Pulmonary artery endothelial cell (primary cell): ENCODE measurements at regions not wholly inside any gene's neighbourhood (a gene's known extent, or its start where the extent isn't known, plus 50 kb on each side); places are given as distances from the start of the nearest gene placed in this dataset.

ENCODE experiments used
- DNase-seq: peaks from one replicate; pipeline ENCODE4 v3.0.0-alpha.2; 2011; ENCODE audit warnings: low read depth, low spot score

DNA sequence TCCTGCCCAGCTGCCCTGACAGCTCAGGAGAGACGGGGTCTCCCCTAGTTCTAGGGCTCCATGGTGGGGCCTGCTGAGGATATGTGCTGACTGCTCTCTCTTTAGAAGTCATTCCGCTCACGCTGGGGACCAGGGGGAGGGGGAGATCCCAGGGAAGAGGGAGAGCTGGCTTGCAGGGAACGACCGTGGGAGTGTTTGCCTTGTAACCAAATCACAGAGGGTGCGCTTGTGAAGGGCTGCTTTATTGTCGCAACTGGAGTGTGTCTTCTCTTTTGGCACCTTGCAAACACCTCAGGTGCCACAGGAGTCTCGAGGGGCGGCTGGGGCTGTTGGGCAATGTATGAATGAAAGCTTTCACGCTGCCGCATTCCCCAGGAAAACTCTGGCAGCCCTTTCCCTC, 531.3 kb upstream of the MKI67 start:
- no peak for DNase-seq

DNA sequence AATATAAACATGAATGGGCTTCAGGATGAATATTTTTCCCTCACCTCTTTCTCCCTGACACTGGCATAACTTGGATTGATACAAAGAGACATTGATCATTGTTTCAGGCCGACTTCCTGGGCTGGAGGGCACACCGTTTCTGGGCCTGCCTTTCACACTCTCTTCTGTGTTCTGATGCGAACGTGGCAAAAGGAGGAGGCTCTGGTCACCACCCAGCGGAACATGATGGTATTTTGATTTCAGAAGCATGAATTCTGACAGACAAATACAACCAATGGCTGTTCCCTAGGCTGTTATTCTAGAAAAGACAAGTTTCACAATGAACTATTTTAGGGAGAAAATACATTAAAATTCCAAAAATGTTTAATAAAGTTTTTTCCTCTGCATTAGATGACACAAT, 534.5 kb upstream of the MKI67 start:
- DNase-seq, result no peak

DNA sequence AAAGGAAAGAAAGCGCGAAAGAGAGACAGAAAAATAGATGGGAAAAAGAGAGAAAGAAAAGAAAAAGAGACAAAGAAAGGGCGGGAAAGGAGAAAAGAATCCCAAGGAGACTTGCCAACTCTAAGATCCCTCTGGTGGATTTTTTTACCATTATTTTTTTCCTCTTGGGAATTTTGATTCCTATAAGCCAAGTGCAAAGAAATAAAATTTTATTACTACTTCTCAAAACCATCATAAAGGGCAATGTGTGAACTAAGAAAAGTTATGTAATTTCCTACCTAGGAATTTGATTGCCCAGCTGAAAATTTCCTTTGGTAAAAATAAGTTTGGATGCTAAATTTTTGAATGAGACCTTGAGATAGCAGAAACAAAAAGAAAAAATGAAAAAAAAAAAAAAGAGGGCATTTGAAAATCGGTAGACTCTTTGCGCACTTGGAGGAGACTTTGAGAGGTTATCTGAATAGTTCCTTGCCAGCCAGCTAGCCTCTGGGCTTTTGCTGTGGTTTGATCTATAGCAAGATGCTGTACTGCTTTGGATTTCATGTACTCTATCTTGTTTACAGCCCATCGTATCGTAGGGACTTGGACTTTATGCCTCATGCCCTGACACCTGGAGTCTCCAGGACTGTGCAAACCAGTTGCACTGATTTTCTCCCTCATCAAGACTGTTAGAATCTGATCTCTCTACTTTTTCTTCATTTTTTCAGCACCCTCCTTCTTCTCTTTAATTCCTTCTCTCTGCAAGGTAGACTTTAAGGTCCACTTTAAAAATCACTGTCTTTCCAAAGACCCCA, 535.4 kb upstream of the MKI67 start:
- DNase-seq, result no peak

DNA sequence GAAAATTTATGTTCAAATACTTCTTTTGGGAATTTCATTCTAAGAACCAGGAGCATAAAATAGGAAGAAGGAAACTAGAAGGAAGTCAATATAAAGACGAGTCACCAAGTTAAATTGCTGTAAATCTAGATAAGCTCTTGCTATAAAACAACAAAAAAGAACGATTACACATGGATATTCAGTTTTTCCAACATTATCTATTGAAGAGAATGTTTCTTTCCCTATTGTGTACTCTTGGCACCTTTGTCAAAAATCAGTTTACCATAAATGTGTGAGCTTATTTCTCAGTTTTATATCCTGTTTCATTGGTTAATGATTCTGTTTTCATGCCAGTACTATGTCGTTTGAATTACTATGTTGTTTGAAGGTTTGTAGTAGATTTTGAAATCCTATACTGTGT, 536.3 kb upstream of the MKI67 start:
- no peak for DNase-seq

DNA sequence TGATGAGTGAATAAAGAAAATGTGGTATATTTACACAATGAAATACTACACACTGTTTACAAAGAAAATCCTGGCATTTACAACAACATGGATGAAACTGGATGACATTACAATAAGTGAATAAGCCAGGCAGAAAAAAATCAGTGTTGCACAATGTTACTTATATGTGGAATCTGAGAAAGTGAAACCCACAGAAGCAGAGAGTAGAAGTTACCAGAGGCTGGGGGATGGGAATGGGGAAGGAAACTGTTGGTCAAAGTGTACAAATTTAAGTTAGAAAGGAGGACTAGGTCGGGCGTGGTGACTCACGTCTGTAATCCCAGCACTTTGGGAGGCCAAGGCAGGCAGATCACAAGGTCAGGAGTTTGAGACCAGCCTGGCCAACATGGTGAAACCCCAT, 538.5 kb upstream of the MKI67 start:
- DNase-seq, result no peak

DNA sequence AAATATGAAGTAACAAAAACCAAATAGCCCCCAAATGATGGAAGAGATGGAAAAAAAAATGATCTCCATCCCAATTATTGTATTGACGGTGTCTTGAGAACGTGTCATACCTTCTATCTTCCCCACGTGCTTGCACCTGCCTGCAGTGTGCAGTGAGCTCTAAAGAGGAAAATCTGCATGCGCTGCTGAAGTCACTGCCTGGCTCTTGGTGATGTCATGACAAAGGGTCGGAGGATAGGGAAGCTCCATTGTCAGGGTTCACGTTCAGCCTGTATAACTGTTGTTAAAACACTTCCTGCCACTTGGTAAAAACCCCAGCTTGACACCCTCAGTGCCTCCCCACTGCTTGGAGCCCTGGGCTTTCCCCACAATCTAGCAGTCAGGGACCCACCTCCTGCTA, 549.2 kb upstream of the MKI67 start:
- DNase-seq, result no peak

DNA sequence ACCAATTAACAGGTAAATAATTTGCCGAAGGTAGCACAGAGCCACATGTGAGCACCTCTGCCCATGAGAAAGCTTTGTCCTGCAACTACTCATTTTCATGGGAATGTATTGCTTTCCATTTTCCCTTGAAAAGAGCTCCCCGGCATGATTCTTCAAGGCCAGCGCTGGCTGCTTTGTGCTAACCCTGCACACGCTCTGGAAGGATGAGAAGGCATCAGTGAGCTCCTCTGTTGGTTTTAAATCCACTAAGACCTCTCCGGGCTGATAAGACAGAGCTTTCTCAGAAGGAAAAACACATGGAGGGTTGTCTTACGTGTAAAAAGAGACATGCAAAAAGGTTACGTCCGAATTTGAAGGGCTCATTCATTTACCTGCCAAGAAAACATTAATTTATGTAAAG, 553.9 kb upstream of the MKI67 start:
- DNase-seq, result no peak

DNA sequence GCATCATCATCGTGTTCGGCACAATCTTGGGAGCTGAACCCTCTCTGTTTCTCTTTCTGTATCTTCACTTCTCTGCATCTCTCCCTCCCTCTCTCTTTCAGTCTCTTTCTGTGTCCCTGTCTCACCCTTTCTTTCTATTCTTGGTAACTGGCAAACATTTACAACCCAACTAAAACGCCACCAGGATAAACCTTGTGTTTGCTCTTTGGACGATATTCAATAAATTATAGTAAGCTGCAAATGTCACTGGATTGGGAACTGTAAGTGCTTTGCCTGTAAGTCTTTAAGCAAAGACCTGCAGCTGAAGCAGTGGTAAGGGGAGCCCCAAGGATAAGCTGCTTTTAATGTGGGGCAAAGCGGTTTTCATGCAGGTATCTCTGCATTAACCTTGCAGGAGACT, 558.0 kb upstream of the MKI67 start:
- no peak for DNase-seq

DNA sequence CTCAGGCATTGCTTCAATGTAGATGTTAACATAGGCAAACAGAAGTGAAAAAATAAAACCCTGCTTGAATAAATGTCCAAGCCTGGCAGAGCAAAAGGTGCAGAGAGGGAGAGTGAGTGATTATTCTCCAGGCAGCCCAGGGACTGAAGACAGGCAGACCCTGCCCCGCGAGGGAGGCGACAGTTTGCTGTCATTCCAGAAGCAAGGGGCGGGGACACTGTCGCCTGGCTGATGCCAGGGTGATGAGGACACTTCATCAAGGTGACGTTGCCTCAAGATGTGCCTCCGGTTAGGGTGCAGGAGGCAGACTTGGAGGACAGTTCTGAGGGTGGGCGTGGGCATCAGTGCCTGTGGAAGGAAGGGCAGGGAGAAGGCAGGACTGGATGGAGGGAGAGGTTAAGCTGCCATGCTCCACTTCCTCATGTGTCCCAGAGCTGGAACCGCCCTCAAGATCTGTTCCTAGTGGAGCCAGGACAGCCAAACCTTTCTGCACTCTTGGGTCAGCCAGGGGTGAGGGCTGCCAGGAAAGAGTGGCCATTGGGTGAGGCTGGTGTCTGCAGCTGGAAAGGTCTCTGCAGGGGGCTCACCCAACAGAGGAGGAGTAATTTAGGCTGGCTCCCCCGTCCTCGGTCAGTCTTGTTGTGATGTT, 560.5 kb upstream of the MKI67 start:
- no peak for DNase-seq

DNA sequence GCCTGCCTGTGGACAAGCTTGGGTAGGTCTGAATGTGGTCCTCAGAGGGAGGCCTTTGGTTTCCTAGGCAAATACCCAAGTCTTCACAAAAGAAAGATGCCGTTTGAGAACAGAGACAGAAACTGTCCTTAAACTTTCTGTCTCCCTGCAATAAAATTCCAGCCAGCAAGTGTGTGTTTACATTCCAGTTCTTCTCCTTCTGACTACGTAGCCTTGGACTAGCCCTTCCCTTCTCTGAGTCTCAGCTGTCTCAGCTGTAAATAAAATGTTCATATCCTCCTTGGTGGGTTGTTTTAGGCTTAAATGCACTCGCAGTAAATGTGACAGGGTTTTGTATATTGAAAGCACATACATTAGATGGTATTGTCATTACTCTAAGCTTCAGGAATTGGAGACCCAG, 561.2 kb upstream of the MKI67 start:
- DNase-seq, result no peak

DNA sequence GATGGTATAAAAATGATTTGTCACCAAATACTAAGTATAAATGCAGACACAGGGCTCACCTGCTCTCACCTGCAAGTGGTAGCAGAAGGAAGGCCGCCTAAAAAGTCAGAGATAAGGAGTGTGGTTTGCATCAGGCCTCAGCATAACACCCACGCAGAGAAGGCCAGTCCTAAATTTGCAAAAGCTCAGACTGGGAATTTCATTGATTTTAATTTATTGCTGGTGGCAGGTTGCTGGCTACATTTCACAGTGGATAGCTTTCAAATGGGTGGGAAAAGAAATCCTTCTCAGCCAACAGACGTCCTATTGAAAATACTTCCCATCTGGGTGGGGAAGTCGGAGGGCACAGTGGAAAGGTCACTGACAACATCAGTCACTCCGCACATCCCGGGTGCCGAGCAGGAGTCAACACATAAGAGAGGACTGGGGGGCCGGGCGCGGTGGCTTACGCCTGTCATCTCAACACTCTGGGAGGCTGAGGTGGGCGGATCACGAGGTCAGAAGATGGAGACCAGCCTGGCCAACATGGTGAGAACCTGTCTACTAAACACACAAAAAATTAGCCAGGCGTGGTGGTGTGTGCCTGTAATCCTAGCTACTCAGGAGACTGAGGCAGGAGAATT, 561.8 kb upstream of the MKI67 start:
- DNase-seq, result no peak

DNA sequence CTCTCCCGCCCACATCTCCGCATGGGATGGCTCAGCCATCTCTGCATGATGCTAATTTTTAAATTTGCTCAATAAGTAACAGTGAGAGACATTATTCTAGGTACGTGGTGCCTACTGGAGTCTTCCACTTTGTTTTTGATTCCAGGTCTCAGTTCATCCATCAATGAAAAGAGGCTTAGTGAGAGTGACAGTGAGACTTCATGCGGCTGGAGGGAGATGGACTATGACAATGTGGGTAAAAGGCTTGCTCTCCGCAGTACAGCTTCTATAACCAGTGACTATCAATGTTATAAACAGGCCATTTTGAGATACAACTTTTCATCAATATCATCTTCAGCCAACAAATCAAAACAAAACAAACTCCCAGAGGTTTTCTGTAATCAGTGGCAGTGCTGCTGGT, 563.4 kb upstream of the MKI67 start:
- DNase-seq, result no peak

DNA sequence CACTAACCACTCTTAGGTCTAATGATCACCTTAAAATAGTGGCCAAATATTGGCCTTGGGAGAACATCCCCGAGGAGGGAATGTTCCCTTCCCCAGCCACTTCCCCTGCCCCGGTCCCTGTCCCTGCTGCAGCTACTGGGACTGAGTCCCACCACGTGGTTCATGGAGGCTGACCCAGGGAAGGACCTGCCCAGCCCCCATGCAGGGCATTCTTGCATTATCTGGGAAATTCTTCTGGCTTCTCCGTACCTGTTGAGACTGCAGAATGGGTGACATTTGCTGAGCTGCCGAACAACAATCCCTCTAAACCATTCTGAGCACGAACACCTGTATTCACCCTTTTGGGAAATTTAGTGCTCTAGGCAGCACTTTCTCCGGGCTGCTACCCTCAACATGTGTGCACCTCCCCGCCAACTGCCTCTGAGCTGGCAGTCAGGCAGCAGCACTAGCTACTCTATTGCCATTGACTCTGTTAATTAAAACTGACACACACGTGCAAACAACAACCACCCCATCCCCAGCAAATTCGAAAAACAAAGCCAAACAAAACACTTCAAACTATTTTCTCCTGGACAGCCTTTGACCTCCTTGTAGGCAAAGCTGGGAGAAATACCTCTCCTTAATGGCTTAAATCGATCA, 567.4 kb upstream of the MKI67 start:
- no peak for DNase-seq

DNA sequence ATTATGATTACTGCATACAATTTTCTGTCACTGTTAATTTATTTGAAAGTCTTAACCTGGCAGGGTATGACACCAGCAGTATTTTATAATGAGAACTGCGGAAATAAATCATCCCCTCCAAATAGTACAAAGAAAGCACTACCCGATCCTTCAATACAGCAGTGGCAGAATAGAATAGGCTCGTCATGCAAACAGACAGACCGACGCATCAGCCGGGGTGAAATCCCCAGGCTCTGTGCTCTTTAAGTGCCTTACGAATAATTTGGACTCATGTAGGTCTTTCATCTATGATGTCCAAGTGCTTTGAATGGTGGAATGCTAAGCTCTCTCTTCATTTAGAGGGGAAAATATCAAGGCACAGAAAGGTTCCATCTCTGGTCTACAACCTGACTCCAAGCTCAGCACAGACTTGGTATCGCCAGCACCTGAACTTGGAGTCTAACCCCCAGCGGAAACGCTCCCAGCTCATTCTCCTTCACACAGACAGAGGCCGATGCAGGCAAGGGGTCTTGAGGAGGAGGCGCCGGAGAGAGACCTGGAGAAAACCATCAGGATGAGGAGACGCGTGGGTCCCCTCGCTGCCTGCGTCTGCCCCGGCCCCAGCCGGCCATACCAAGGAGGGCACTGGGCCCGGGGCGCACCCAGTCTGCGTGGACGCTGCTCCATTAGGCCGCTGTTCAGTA, 568.1 kb upstream of the MKI67 start:
- DNase-seq, result no peak

DNA sequence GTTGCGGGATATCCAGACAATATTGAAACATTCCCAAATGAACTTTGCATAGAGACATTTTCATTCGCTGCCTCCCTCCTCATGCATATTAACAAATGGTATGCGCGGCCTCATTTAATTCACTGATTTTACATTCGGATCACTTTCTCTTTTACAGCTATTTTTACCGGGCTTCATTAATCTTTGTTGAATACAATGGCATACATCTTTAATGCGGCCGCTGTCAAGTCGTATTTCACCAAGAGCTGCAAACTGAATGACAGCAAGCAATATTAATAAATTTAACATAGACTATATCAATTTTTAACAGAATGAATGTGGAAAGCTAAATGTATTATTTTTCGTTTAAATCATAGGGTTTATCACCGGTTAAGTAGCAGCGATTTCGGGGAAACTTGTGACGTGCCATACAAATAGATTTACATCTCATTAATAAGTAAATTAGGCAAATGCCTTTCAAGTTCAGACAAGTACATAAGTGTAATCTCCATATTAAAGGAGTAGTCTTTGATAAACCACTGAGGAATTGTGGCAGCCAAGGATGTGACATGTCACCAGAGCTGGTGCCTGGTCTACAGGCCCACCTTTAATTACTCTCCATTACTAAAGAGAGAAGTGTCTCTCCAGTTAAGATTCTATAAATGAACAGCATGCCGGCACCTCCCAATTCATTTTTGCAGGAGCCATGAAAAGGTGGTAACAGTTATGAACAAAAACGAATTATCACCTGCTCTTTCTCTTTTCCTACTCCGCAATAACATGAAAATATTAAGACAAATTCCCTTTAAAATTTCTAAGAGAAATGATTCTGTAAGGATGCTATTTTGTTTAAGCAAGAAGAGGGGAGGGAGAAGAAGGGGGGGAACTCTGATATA, 568.9 kb upstream of the MKI67 start:
- no peak for DNase-seq

DNA sequence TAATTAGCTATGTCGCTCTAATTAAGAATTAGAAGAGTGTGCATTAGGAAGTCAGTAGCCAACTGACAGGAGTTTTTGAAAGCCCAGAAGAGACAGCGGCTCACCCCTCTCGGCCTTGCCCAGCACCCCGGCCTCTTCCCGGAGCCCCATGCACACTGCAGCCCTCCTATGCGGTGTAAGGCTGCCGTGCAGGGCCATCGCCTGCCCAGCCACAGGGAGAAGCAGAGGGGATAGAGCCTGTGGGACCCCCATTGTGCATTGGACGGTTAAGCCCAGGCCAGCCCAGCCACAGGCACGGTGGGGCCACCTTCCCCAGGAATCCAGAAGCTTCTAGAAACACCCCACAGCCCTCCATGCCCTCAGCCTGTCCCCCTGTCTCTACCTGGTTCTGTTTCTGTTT, 569.7 kb upstream of the MKI67 start:
- no peak for DNase-seq

DNA sequence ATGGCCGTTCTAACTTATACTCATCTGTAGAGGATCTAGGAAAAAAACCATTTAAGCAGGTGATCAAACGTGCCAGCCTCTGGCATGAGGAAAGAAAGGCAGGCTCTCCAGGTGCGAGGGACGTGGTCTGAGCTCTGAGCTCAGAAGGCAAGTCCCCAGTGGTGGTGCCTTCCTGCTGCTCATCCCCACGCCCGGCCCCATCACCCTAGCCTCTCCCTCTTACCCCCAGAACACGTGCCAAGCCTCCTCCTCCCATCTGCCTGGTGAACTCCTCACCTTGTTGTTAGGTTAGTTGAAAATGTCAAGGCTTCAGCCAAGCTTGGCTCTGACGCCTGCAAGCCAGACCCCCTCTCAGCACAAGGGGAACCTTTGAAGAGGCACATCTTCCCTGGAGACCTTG, 571.2 kb upstream of the MKI67 start:
- no peak for DNase-seq

DNA sequence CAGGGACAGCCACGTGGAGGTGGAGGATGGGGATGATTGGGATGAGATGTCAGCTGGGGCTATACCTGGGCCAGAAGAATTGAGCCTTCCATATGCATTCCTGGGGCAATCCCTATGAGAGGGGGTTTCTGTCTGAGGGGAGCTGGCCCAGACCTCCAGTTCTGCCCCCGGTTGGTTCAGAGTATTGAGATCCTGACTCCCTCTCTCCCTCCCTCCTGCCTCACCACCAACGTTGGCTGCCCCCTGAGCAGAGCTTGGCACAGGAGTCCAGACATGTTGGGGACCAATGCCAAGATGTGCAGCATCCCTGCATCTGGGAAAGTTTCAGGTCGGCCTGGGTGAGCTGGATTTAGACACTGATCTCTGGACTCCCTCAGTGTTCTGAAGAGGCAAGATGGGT, 575.2 kb upstream of the MKI67 start:
- no peak for DNase-seq

DNA sequence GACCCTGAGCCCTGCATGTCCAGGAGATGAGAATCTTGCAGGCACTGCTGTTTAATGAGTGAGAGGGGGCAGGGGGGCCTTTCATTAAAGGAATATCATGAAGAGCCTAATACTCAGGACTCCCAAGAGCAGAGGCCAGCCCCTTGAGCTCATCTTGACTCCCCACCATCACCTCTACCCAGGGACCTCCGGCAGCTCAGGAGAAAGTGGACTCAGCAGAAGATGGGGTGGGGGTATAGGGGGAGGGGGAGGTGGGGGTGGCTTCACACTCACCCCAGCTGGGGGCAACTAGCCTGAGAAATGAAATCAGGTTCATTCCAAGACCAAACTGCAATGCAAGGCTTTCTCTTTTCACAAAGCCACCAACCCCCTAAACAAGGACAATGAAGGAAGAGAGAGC, 575.6 kb upstream of the MKI67 start:
- no peak for DNase-seq

DNA sequence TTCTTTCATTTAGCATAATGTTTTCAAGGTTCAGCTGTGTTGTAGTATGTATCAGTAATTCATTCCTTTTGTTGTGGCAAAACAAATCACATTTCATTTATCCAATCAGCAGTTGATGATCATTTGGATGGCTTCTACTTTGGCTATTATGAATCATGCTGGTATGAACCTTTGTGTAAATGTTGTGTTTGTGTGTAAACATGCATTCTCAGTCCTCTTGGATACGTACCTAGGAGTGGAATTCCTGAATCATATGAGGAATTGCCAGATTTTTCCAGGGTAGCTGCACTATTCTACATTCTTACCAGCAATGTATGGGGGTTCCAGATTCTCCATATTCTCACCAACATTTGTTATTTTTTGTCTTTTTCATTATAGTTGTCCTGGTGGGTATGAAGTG, 578.5 kb upstream of the MKI67 start:
- DNase-seq, result no peak

DNA sequence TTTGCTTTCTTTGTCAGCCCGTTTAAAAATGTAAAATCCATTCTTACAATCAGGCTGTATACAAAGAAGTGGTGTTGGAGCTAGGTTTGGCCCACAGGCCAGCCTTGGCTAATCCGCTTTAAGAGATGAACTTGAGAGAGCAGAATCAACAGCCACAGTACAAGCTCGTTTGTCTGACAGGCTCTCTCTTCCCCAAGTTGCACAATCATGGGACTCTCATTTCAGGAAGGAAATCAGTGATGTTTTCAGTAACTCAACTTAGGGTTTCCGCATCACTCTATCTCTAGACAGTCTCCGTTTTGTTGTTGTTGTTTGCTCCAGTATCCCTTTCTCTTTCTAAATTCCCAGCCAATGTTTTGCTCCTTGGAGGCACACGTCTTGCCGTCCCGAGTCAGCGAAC, 582.0 kb upstream of the MKI67 start:
- no peak for DNase-seq
